Common myeloid progenitor, CD34-positive (primary cell): ENCODE measurements at regions not wholly inside any gene's neighbourhood (a gene's known extent, or its start where the extent isn't known, plus 50 kb on each side); places are given as distances from the start of the nearest gene placed in this dataset.

Source experiments
- CTCF ChIA-PET: fragments of 350-600 bp; sonication (Branson Sonifier 250); formaldehyde crosslinking; loops from one replicate; lab custom pipeline; 2021; ENCODE audit warnings: antibody characterized with exemption; lab: Charles Lee
- POLR2A ChIA-PET: fragments of 350-600 bp; sonication (Branson Sonifier 250); formaldehyde crosslinking; loops from one replicate; lab custom pipeline; 2021; ENCODE audit warnings: antibody characterized with exemption; lab: Charles Lee
- DNase-seq, 3 donors: peaks; one replicate each; pipeline versions ENCODE4 v3.0.0 to v3.0.0-alpha.2; 2013
- H3K27ac ChIP-seq, 2 experiments: 1 replicate in 1 of 2; 2 replicates in 1 of 2; pipeline ENCODE4 v1.7.0; 2013; ENCODE audit warnings: inconsistent platforms in 2 of 2, low read length in 2 of 2, mild to moderate bottlenecking in 2 of 2, low read depth in 1 of 2, moderate library complexity in 1 of 2; ENCODE audit not compliant: severe bottlenecking in 2 of 2, insufficient read depth in 1 of 2, poor library complexity in 1 of 2
- H3K27me3 ChIP-seq, 5 experiments: replicated peaks in 2 of 5; 1 replicate in 3 of 5; 2 replicates in 2 of 5; pipeline versions ENCODE4 v1.6.1 to v1.7.0; 2013; ENCODE audit warnings: low read length in 4 of 5, mild to moderate bottlenecking in 2 of 5, moderate library complexity in 2 of 5, inconsistent platforms in 1 of 5; ENCODE audit not compliant: insufficient read depth in 5 of 5, control insufficient read depth in 4 of 5
- H3K36me3 ChIP-seq, 4 experiments: 1 replicate in 2 of 4; 2 replicates in 2 of 4; pipeline versions ENCODE4 v1.6.1 to v1.7.0; 2013; ENCODE audit warnings: low read length in 3 of 4, control low read depth in 1 of 4, mild to moderate bottlenecking in 1 of 4; ENCODE audit not compliant: control insufficient read depth in 4 of 4, insufficient read depth in 4 of 4
- H3K4me1 ChIP-seq, 4 experiments: 1 replicate in 3 of 4; 2 replicates in 1 of 4; pipeline versions ENCODE4 v1.6.1 to v1.7.1; 2013; ENCODE audit warnings: low read length in 3 of 4, mild to moderate bottlenecking in 3 of 4, control low read depth in 1 of 4, inconsistent platforms in 1 of 4, moderate library complexity in 1 of 4; ENCODE audit not compliant: control insufficient read depth in 4 of 4, insufficient read depth in 4 of 4; ENCODE audit errors: control extremely low read depth in 1 of 4
- H3K4me3 ChIP-seq, 7 experiments: 1 replicate in 4 of 7; 2 replicates in 3 of 7; pipeline versions ENCODE4 v1.5.1 to v1.7.0; 2013; ENCODE audit warnings: mild to moderate bottlenecking in 7 of 7, low read length in 6 of 7, moderate library complexity in 6 of 7, inconsistent platforms in 2 of 7, low read depth in 2 of 7, control low read depth in 1 of 7; ENCODE audit not compliant: insufficient read depth in 4 of 7, control insufficient read depth in 1 of 7; ENCODE audit errors: extremely low read depth in 1 of 7
- H3K9me3 ChIP-seq, 5 experiments: 1 replicate in 4 of 5; 2 replicates in 1 of 5; pipeline versions ENCODE4 v1.6.1 to v1.7.1; 2013; ENCODE audit warnings: low read length in 4 of 5, mild to moderate bottlenecking in 2 of 5, inconsistent platforms in 1 of 5, low read depth in 1 of 5, moderate library complexity in 1 of 5; ENCODE audit not compliant: control insufficient read depth in 4 of 5, insufficient read depth in 2 of 5; ENCODE audit errors: control extremely low read depth in 1 of 5
- WGBS: methylation state at CpG from one replicate; pipeline ENCODE4 v1.1.5; 2013; ENCODE audit not compliant: insufficient coverage; 5-methylcytosine and 5-hydroxymethylcytosine counted together

DNA sequence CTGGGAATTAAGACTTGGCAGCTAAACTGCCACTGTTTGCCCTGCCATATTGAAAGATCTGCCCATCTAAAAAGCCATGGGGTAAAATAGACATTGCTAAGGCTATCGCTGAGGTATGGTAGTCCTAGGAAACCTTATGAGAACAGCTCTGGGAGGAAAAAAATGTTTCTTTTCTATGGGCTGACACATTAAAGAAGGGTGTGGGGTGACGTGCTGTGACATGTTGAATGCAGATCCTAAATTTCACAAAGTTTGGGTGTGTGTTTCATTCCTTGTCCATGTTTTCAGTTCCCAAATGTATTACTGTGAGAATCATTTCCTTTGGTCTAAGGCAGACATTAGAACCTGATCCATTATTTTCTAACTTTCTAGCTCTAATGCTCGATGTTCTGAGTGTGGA, 766.4 kb downstream of the BCL11A start:
- CTCF ChIA-PET, result interaction anchor here (1.0 to 1.2 kb wide), 2 partner anchors 12 to 96 kb away, joined by 3 read pairs; no protein-coding TSS in a partner anchor
- POLR2A ChIA-PET, result no interaction called here
- WGBS, result 96% methylated on average over 2 of the region's 3 CpGs

DNA sequence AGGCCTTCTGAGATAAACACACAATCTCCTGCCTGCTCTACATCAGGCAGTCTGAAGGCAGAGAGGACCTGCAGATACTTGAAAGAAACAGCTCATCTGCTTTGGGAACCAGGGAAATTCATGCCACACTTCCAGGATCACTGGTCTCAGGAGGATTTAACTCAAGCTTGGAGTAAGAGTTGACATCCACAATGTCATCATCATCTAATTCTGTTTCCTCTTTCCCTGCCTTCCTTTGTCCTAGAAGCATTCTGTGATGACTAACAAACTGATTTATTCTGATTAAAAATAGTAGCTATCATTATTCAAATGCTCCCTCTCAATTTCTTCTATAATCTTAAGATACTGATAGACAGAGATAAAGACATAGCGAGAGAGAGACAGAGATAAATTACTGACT, 766.8 kb downstream of the BCL11A start:
- no peak overlapping the region for H3K27ac ChIP-seq
- ChIA-PET POLR2A (no interaction called here), CTCF (interaction anchor here (1.0 to 1.2 kb wide), 2 partner anchors 12 to 97 kb away, joined by 3 read pairs; no protein-coding TSS in a partner anchor)
- no peak overlapping the region for H3K4me3 ChIP-seq
- 100% methylated on average over 1 of the region's 1 CpG for WGBS
- H3K27me3 ChIP-seq, result no peaks in the 10 kb centered on the region
- no peaks in the 10 kb centered on the region for H3K4me1 ChIP-seq
- H3K36me3 ChIP-seq, result no peaks in the 10 kb centered on the region
- no peaks in the 10 kb centered on the region for H3K9me3 ChIP-seq
- no peak for DNase-seq

More for the DNA sequence above, 766.4 kb downstream of the BCL11A start:
- H3K4me1 ChIP-seq, result no peaks in the 10 kb centered on the region
- no peak for DNase-seq
- no peaks in the 10 kb centered on the region for H3K27me3 ChIP-seq
- H3K4me3 ChIP-seq, result no peak overlapping the region
- H3K27ac ChIP-seq, result no peak overlapping the region
- H3K9me3 ChIP-seq, result no peaks in the 10 kb centered on the region
- H3K36me3 ChIP-seq, result no peaks in the 10 kb centered on the region

DNA sequence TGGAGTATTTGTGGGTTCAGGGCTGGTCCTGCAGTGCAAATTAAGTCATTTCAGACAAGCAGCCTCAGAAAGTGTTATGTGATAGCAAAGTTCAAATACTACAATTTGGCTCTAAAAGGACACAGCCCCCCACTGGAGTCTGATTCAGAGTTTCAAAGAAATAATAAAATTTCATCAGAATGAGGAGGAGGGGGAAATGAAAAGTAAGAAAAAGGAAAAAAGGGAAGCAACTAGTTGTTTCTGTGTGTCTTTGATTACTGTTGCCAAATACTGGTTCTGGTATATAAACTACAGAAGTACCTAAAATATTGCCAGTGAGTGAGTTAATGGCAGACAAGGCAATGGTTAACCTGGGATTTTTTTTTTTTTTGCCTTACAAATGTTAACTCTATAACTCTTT, 773.9 kb downstream of the BCL11A start:
- Histone ChIP-seq H3K27ac (no peak overlapping the region), H3K9me3 (no peaks in the 10 kb centered on the region), H3K4me1 (no peaks in the 10 kb centered on the region), H3K4me3 (no peak overlapping the region), H3K27me3 (no peaks in the 10 kb centered on the region), H3K36me3 (no peaks in the 10 kb centered on the region)
- DNase-seq, result peak in 2 of 3 donors; percentile 21 to 25
- POLR2A ChIA-PET, result no interaction called here
- CTCF ChIA-PET, result no interaction called here

DNA sequence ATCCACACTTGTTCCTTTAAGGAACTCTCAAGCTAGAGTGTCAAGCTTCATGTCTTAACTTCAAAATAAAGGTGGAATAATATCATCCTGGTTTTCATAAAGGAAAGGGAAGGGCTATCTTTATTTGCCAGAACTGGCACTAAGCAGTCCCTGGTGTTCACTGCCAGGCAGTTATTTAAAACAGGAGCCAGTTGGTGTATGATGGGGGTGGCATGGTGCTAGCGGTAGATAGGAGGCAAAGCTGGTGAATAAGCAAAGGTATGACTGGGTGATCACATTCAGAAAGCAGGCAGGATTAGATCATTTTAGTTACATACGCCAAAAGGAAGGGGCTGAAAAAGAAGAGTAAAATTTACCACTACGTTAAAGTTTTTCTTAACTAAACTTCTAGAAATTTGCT, 776.3 kb downstream of the BCL11A start:
- no peak overlapping the region for H3K27ac ChIP-seq
- 100% methylated on average over 1 of the region's 3 CpGs for WGBS
- ChIA-PET CTCF (no interaction called here), POLR2A (interaction anchor here (0.7 kb wide), 1 partner anchor 28 kb away, joined by 4 read pairs; no protein-coding TSS in a partner anchor)
- no peaks in the 10 kb centered on the region for H3K9me3 ChIP-seq
- no peaks in the 10 kb centered on the region for H3K27me3 ChIP-seq
- no peak for DNase-seq
- H3K36me3 ChIP-seq, result no peaks in the 10 kb centered on the region
- no peak overlapping the region for H3K4me3 ChIP-seq
- H3K4me1 ChIP-seq, result no peaks in the 10 kb centered on the region

DNA sequence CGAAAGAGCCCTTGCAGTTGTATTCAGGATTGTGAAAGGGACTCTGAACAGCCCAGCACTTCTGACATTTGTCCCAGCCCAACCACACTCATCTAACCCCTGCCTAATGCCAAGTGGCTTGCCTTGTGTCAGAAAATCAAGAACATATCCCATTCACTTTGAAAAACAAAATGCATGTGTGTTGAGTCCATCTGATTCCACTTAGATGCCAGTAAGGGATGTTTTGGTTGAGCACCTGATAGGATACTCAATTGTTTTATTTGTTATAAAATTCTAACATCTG, 776.8 kb downstream of the BCL11A start:
- Histone ChIP-seq H3K36me3 (no peaks in the 10 kb centered on the region), H3K4me3 (no peak overlapping the region), H3K27ac (no peak overlapping the region), H3K9me3 (no peaks in the 10 kb centered on the region), H3K27me3 (no peaks in the 10 kb centered on the region), H3K4me1 (no peaks in the 10 kb centered on the region)
- CTCF ChIA-PET, result no interaction called here
- DNase-seq, result no peak
- no CpG with 5 or more reads among the region's 1 CpG for WGBS
- POLR2A ChIA-PET, result interaction anchor here (0.7 kb wide), 1 partner anchor 27 kb away, joined by 4 read pairs; no protein-coding TSS in a partner anchor

DNA sequence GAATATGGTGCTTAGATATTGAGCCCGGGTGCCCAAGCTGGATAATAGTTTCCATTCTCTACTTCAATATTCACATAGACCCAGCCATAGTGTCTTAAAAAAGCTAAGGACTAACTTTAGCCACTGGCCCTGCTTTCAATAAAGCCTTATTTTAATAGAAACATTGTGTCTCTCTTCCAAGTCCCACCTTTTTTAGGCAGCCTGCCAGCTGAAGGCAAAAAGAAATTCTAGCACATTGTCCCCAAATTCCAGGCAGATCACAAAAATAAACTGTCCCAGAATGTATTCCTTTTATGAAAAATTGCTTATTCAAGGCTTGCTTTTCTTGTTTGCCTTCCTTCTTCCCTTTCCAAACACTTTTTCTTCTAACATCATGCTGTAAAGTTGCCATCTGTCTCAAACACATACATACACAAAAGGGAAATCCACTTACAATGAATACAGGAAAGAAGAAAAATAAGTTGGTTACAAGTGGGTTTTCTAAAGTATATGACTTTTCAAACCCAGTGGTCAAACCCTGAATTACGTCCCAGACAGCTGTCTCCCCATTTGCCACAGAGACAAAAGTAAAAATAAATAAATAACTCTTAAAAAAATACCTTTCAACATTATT, 778.5 kb downstream of the BCL11A start:
- no peak overlapping the region for H3K27ac ChIP-seq
- 80% methylated on average over 1 of the region's 2 CpGs for WGBS
- H3K27me3 ChIP-seq, result no peaks in the 10 kb centered on the region
- CTCF ChIA-PET, result no interaction called here
- H3K9me3 ChIP-seq, result peaks cover 0 to 1% (median 0%) of the 10 kb centered on the region in 5 experiments
- H3K4me1 ChIP-seq, result no peaks in the 10 kb centered on the region
- peak in 2 of 3 donors; percentile 8 to 9 for DNase-seq
- POLR2A ChIA-PET, result no interaction called here
- H3K4me3 ChIP-seq, result no peak overlapping the region
- H3K36me3 ChIP-seq, result no peaks in the 10 kb centered on the region

DNA sequence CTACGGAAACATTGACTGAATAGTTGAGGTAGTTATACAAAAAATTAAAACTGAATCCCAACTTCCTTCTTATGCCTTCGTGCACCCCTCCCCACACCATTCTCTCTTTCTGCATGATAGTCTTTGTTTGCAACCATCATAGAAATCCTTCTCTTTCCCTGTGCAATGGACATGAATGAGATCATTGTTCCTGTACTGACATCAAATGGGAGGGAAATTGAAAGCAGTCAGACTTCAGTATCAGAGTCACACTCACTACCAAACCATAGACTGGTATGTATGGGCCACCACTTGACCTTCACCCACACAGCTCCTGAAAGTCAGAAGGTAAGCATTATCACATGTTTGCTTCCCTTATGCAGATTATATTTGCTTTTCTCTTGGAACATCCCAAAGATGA, 782.8 kb downstream of the BCL11A start:
- Histone ChIP-seq H3K27me3 (no peaks in the 10 kb centered on the region), H3K4me3 (no peak overlapping the region), H3K9me3 (peaks cover 0 to 3% (median 0%) of the 10 kb centered on the region in 5 experiments), H3K27ac (no peak overlapping the region), H3K4me1 (no peaks in the 10 kb centered on the region), H3K36me3 (no peaks in the 10 kb centered on the region)
- ChIA-PET CTCF (no interaction called here), POLR2A (no interaction called here)
- WGBS, result 100% methylated on average over 1 of the region's 2 CpGs
- DNase-seq, result no peak
